GM21423 (cell line): ENCODE measurements at regions not wholly inside any gene's neighbourhood (a gene's known extent, or its start where the extent isn't known, plus 50 kb on each side); places are given as distances from the start of the nearest gene placed in this dataset.
"Not testable (repeated sequence)": the region's sequence is repeated elsewhere in the genome, so short reads cannot be mapped to it uniquely, and the experiment has no call there.

ENCODE experiments used
- ATAC-seq: cut with Tn5 transposase; IDR thresholded peaks from one replicate; pipeline ENCODE4 v1.9.1; 2021; ENCODE audit warnings: mild to moderate bottlenecking, moderate library complexity; ENCODE audit not compliant: unreplicated experiment

DNA sequence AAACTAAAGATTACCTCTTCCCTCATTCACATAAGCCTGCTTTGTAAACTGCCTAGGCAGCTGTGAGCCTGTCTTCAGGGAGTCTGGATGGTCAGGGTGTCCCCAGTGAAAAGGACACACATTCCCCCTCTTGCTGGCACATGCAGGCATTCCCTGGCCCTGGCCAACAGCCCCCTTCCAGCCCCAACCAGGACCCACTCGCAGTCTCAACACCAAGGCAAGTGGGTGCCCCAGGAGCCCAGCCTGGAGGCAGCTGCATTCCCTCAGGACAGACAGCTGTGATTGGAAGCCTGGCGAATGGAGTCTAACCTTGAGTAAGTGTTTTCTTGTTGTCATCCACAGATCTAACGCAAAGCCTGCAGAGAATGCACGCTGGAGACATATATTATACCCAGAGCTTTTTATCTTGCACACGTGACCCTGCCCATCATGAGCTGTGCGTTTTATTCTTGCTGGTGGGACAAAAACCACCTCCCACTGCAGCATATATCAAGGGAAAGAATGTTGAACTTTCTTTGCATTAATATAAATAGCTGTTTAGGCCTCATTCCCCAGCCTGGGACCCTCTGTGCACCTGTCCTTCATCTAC is 95.0 kb upstream of the LHX1 start:
- no peak for ATAC-seq

GRCh38 chr17:36842963-36843558 is 94.2 kb upstream of the LHX1 start:
- no peak for ATAC-seq

DNA sequence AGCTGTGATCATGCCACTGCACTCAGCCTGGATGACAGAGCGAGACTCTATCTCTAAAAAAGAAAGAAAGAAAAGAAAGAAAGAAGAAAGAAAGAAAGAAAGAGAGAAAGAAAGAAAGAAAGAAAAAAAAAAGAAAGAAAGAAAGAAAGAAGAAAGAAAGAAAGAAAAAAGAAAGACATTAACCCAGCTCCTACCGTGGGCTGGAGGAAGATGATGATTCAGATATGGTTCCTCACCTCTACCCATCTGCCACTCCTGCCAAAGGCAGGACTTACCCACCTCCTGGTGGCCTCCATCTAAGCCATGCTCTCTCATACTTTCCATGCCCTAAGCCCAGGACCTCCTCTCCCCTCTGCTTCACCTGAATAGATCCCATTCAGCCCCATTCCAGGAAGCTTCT is 93.3 kb upstream of the LHX1 start:
- ATAC-seq, result no peak

GRCh38 chr17:36844601-36845000 is 92.7 kb upstream of the LHX1 start:
- ATAC-seq, result no peak

GRCh38 chr17:36845916-36846315 is 91.4 kb upstream of the LHX1 start:
- ATAC-seq, result no peak

GRCh38 chr17:36846410-36847292 is 90.6 kb upstream of the LHX1 start:
- no peak for ATAC-seq

- no peak for ATAC-seq
Measured at GRCh38 chr17:36848008-36848902, 89.0 kb upstream of the LHX1 start.

GRCh38 chr17:36849020-36849419 is 88.3 kb upstream of the LHX1 start:
- not testable (repeated sequence) for ATAC-seq

DNA sequence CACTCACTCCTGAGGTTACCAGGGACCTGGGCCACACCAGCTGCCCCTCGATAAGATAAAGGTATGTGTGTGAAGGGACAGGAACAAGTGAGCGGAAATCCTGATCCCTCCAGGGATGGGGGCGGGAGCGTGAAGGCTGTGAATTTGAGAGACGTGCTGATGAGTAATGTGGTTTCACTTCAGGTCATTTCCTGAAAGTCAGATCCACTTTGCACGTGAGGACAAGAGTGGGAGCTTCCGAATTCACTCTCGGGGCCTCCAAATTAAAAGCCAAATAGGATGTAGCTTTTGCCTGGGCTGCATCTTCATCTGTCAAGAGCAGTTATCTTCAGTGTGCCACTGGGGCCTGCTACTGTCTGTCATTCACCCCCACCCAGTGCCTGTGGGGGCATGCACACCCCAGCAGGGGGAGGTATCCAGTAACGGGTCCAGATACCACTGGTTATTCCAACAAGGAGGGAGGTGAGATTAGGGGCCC is 87.4 kb upstream of the LHX1 start:
- ATAC-seq, result no peak

GRCh38 chr17:36850790-36851189 is 86.5 kb upstream of the LHX1 start:
- ATAC-seq, result no peak

DNA sequence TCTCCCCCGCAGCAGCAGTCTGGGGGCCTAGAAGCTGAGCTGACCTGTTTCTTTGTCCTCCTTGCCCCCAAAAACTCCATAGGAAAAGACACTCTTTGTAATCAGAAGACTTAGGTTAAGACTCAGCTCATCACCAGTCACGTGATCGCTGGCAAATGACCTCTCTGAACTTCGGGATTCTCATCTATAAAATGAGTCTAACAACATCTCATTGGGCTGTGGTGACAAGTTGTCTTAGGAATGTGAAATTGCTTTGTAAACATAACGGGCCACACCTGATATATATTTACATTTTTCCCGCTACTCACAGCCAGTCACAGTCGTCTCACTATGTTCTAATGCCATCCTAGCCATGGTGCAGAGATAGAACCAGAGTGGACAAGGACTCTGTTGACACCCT is 86.0 kb upstream of the LHX1 start:
- no peak for ATAC-seq

DNA sequence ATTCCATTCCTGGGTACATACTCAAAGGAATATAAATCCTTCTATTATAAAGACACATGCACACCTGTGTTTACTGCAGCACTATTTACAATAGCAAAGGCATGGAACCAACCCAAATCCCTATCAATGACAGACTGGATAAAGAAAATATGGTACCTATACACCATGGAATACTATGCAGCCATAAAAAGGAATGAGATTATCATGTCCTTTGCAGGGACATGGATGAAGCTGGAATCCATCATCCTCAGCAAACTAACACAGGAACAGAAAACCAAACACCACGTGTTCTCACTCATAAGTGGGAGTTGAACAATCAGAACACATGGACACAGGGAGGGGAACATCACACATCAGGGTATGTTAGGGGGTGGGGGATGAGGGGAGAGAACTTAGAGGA is 84.8 kb upstream of the LHX1 start:
- not testable (repeated sequence) for ATAC-seq

DNA sequence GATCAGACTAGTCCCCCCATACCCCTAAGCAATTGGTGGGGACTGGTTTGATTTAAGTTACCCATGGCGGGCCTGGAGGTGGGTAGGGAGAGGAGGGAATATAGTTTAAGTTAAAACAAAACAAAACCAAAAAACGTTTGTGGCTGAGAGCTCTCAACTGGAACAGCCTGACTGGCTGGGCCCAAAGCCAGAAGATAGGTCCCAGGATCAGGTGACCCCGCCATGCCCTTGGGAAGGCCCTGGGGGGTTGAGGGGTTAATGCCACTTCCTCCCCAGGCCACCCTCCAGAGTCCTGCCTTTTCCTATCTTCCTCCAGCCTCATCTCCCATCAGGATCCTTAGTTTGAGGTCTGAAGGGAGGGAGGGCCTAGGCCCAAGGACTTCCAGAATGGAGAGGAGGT is 82.3 kb upstream of the LHX1 start:
- ATAC-seq, result no peak

- no peak for ATAC-seq
Measured at GRCh38 chr17:36855459-36855858, 81.8 kb upstream of the LHX1 start.

DNA sequence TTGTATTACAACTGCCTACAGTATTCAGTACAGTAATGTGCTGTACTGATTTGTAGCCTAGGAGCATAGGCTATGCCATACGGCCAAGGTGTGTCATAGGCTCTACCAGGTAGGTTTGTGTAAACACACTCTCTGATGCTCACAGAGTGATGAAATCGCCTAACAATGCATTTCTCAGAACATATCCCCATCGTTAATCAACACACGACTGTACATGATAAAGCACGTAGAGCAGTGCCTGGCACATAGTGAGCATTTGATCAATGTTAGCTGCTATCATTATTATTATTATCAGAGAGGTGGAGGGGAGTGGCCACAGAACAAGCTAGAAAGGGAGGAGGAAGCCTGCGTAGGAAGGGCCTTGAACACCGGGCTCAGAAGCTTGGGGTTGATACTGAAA is 81.1 kb upstream of the LHX1 start:
- ATAC-seq, result no peak

DNA sequence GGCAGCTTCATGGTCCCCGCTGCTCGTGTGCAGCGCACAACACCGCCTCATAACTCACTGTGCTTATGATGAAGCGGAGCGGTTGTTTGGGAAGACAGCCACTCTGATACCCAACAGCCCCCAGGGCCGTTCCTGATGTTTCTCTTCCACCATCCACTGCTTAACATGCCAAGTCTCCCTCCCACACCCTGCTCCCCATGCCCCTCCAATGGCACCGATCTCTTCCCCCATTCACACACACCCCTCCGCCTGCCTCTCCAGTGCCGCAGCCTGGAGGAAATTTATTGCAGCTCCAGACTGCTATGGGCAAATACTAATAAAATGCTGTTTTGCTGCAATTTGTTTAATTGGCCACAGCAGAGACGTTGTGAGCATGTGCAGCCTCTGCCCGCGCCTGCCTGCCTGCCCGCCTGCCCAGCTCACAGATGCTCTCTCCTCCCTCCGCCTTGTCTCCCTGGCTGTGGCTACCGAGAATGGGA is 80.3 kb upstream of the LHX1 start:
- ATAC-seq, result no peak

DNA sequence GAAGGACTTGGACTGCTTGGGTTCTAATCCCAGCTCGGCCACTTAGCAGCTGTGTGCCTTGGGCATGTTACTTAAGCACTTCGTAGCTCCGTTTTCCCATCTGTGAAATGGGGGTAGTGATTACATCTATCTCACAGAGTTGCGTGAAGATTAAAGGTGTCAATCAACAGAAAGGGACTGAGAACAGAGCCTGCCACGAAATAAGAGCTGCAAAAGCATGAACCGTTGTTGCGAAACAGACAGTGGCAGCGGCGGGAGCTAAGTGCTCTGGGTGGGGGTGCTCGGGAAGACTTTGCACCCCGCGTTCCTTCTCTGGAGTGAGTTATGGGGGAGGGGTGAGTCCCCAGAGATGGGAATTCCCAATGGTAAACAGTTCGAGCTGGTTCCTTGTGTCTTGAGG is 79.6 kb upstream of the LHX1 start:
- ATAC-seq, result no peak

DNA sequence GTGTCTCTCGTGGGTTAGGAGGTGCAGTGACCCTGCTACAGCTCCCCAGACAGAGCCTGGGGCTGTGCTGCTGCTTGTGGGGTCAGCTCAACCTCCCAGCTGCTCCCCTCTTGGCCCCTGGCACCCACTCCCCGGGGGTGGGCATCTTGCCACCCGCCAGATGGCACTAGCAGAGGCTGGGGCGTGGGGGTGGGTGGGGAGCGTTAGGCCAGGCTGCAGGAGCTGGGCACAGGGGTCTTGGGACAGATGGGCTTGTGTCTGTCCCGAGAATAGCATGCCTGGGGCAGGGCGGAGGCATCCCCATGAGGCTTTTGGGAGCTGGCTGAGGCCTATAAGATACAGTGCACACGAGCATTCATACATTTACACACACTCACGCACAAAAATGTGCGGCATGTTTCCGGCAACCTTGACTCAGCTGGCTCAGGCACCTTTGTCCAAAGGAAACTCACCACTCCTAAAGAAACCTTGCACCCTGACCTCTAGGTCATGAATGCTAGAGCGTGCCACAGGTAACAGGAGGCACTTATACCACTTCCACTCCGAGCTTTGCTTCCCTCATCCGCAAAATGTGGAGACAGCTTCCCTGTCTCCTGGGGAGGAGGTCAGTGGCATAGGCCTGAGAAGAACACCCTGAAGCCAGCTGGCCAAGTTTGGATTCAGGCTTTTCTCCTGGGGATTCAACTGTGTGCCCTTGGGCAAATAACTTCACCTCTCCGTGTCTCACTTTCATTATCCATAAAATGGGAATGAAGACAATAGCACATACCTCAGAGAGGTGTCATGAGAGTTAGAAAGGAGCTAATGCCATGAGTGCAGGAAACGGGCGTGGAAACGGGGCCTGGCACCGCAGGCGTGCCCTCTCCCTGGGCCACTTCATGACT is 78.9 kb upstream of the LHX1 start:
- no peak for ATAC-seq

GRCh38 chr17:36859003-36859300 is 78.3 kb upstream of the LHX1 start:
- ATAC-seq, result no peak

GRCh38 chr17:36859706-36860105 is 77.6 kb upstream of the LHX1 start:
- ATAC-seq, result no peak
